PC-3 (cell line): ENCODE measurements at regions not wholly inside any gene's neighbourhood (a gene's known extent, or its start where the extent isn't known, plus 50 kb on each side); places are given as distances from the start of the nearest gene placed in this dataset.

Experiments used
- ATAC-seq: fragments of 200-7000 bp; cut with Tn5 transposase; 2 replicates; pipeline ENCODE4 v1.9.1; 2020; ENCODE audit warnings: mild to moderate bottlenecking, moderate library complexity
- BruUV-seq: library from RNA; stranded (reverse); fragments of 400-500 nt; replicated peaks from 2 replicates; lab custom pipeline; 2021; lab: Mats Ljungman, UMichigan
- CTCF ChIA-PET: fragments of 300-600 bp; sonication (Branson Sonifier 250); formaldehyde crosslinking; loops from one replicate; lab custom pipeline; 2022; ENCODE audit warnings: antibody characterized with exemption; lab: Charles Lee
- POLR2A ChIA-PET: fragments of 300-600 bp; sonication (Branson Sonifier 250); formaldehyde crosslinking; loops from one replicate; lab custom pipeline; 2022; ENCODE audit warnings: antibody characterized with exemption; ENCODE audit not compliant: unreplicated experiment; lab: Charles Lee
- DNase-seq: peaks from one replicate; pipeline ENCODE4 v3.0.0-alpha.2; 2015
- H2AFZ ChIP-seq: fragments of 300-600 bp; sonication (generic); 2 replicates; pipeline ENCODE4 v1.6.0; 2016; ENCODE audit warnings: antibody characterized with exemption, low read length
- H3F3A ChIP-seq: fragments of 300-600 bp; sonication (generic); one replicate; pipeline ENCODE4 v1.6.0; 2017; ENCODE audit warnings: antibody characterized with exemption, low read length, control low read depth, mild to moderate bottlenecking; ENCODE audit not compliant: unreplicated experiment
- H3K27ac ChIP-seq: fragments of 300-600 bp; sonication (generic); 2 replicates; pipeline ENCODE4 v1.5.1; 2016; ENCODE audit warnings: mild to moderate bottlenecking, low read length
- H3K27me3 ChIP-seq: fragments of 300-600 bp; sonication (generic); 2 replicates; pipeline ENCODE4 v1.6.1; 2016; ENCODE audit warnings: low read length, mixed read lengths
- H3K36me3 ChIP-seq: fragments of 300-600 bp; sonication (generic); 2 replicates; pipeline ENCODE4 v1.6.1; 2016; ENCODE audit warnings: low read depth, mixed run types, low read length, mixed read lengths
- H3K4me1 ChIP-seq: fragments of 300-600 bp; sonication (generic); 2 replicates; pipeline ENCODE4 v1.5.1; 2016; ENCODE audit warnings: low read length; ENCODE audit not compliant: insufficient read depth
- H3K4me2 ChIP-seq: fragments of 300-600 bp; sonication (generic); 2 replicates; pipeline ENCODE4 v1.6.0; 2016; ENCODE audit warnings: low read length
- H3K4me3 ChIP-seq: fragments of 300-600 bp; sonication (generic); 2 replicates; pipeline ENCODE4 v1.5.1; 2016; ENCODE audit warnings: mild to moderate bottlenecking, low read length, mixed read lengths
- H3K79me2 ChIP-seq: fragments of 300-600 bp; sonication (generic); 2 replicates; pipeline ENCODE4 v1.6.1; 2017; ENCODE audit warnings: low read length, mixed read lengths
- H3K9ac ChIP-seq: fragments of 300-600 bp; sonication (generic); 2 replicates; pipeline ENCODE4 v1.6.0; 2016; ENCODE audit warnings: mild to moderate bottlenecking, low read length
- H3K9me2 ChIP-seq: fragments of 300-600 bp; sonication (generic); replicated peaks from 2 replicates; pipeline ENCODE4 v1.6.1; 2016; ENCODE audit warnings: mixed run types, low read length, mixed read lengths
- H3K9me3 ChIP-seq: fragments of 300-600 bp; sonication (generic); 2 replicates; pipeline ENCODE4 v1.6.1; 2016; ENCODE audit warnings: low read length, mixed read lengths
- H4K20me1 ChIP-seq: fragments of 300-600 bp; sonication (generic); 2 replicates; pipeline ENCODE4 v1.6.1; 2016; ENCODE audit warnings: low read length, mixed read lengths
- EZH2 ChIP-seq: fragments of 300-600 bp; sonication (generic); IDR thresholded peaks from one replicate; pipeline ENCODE4 v1.6.1; 2017; ENCODE audit warnings: antibody characterized with exemption, mild to moderate bottlenecking, low read length; ENCODE audit not compliant: unreplicated experiment
- EZH2phosphoT487 ChIP-seq: fragments of 300-600 bp; sonication (generic); IDR thresholded peaks from 2 replicates; pipeline ENCODE4 v1.6.1; 2018; ENCODE audit warnings: mild to moderate bottlenecking, antibody characterized with exemption, low read length, borderline replicate concordance
- intact Hi-C: fragments of 100-400 bp; cut with micrococcal nuclease; formaldehyde crosslinking; loops from 2 replicates; pipeline ENCODE4 v1.9.0; 2023
- TF ChIP-seq, protein P1 (sequence below): fragments of 300-600 bp; sonication (generic); conservative IDR thresholded peaks from 2 replicates; pipeline ENCODE4 v1.5.1; 2017; ENCODE audit warnings: antibody characterized with exemption, low read depth, mild to moderate bottlenecking, low read length

- no peak overlapping the region; the same call in 1 of the 2 replicates for H3K4me3 ChIP-seq
- H3K27ac ChIP-seq, result no peak overlapping the region
- H3K27me3 ChIP-seq, result peaks cover 69% of the 10 kb centered on the region
- DNase-seq (no peak), ATAC-seq (no peak)
- no peak overlapping the region for H3K4me2 ChIP-seq
- intact Hi-C loops, result no loop called here
- no peak overlapping the region for H2AFZ ChIP-seq
- ChIA-PET POLR2A (no interaction called here), CTCF (no interaction called here)
- H3K36me3 ChIP-seq, result no peaks in the 10 kb centered on the region
- H3F3A ChIP-seq, result no peaks in the 10 kb centered on the region
- TF ChIP-seq, protein P1, sequence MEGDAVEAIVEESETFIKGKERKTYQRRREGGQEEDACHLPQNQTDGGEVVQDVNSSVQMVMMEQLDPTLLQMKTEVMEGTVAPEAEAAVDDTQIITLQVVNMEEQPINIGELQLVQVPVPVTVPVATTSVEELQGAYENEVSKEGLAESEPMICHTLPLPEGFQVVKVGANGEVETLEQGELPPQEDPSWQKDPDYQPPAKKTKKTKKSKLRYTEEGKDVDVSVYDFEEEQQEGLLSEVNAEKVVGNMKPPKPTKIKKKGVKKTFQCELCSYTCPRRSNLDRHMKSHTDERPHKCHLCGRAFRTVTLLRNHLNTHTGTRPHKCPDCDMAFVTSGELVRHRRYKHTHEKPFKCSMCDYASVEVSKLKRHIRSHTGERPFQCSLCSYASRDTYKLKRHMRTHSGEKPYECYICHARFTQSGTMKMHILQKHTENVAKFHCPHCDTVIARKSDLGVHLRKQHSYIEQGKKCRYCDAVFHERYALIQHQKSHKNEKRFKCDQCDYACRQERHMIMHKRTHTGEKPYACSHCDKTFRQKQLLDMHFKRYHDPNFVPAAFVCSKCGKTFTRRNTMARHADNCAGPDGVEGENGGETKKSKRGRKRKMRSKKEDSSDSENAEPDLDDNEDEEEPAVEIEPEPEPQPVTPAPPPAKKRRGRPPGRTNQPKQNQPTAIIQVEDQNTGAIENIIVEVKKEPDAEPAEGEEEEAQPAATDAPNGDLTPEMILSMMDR, result no peak
- TF ChIP-seq EZH2phosphoT487 (no peak), EZH2 (no peak)
- BruUV-seq, result no TSS peak
- no peaks in the 10 kb centered on the region for H3K79me2 ChIP-seq
- H4K20me1 ChIP-seq, result no peaks in the 10 kb centered on the region
- no peaks in the 10 kb centered on the region for H3K4me1 ChIP-seq
- no peaks in the 10 kb centered on the region for H3K9me3 ChIP-seq
- no peaks in the 10 kb centered on the region for H3K9me2 ChIP-seq
- no peak overlapping the region for H3K9ac ChIP-seq
Measured at GRCh38 chr18:76208678-76209306, 286.2 kb downstream of the ZNF516 start.

DNA sequence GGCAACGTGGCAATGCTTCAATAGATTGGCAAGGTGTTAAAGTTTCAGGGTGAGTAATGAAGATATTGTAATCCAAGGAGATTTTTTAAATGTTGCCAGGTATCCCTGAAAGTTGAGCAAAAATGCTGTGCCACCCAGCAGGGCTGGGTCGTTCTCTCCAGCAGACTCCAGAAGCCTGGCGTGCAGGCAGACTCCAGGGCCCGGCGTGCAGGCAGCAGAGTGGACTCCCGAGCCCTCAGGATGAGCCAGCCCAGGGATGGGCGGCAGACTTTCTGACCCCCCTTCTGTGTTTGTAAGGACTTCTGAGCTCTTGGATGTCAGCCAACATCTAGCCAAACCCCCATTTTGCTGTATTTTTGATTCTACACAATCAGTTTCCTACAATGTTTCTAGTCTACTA, 289.1 kb downstream of the ZNF516 start:
- intact Hi-C loops, result no loop called here
- no peak for DNase-seq
- Histone ChIP-seq H3K4me3 (no peak overlapping the region), H3K9me2 (no peaks in the 10 kb centered on the region), H4K20me1 (no peaks in the 10 kb centered on the region), H3K9ac (no peak overlapping the region), H3K9me3 (0 out of 2 replicates have a peak, but pooled peaks cover 3% of the 10 kb centered on the region), H3K36me3 (no peaks in the 10 kb centered on the region), H3K27ac (no peak overlapping the region), H3K27me3 (peaks cover 83% of the 10 kb centered on the region), H2AFZ (no peak overlapping the region), H3K4me2 (no peak overlapping the region), H3F3A (no peaks in the 10 kb centered on the region), H3K4me1 (no peaks in the 10 kb centered on the region), H3K79me2 (no peaks in the 10 kb centered on the region)
- ATAC-seq, result no peak
- BruUV-seq, result no TSS peak
- TF ChIP-seq EZH2 (no peak), EZH2phosphoT487 (no peak)
- TF ChIP-seq, protein P1, result no peak
- CTCF ChIA-PET, result no interaction called here
- POLR2A ChIA-PET, result no interaction called here

DNA sequence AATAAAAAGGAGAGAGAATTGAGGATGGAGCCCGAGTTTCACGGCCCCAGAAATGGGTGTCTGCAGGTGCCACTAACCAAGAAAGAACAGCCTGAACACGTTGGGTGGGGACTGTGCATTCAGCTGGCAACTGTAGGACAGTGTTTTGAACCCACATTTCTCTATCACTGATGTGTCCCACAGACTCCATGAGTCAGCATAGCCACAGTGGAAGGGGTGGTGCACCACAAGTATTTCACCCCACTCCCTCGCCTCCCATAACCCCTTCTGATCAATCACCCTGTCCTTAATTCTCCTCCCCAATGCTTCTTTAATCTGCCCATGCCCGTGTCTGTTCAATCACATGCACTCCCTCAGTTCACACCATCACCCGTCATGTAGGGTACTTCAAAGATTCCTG, 291.5 kb downstream of the ZNF516 start:
- BruUV-seq, result no TSS peak
- no peak for DNase-seq
- H3K79me2 ChIP-seq, result no peaks in the 10 kb centered on the region

More for the DNA sequence above, 291.5 kb downstream of the ZNF516 start:
- Histone ChIP-seq H3K4me2 (no peak overlapping the region), H3K27me3 (peaks cover 76% of the 10 kb centered on the region), H3K36me3 (no peaks in the 10 kb centered on the region), H3K4me1 (no peaks in the 10 kb centered on the region), H3K4me3 (no peak overlapping the region), H2AFZ (no peak overlapping the region), H3K9ac (no peak overlapping the region), H3K27ac (no peak overlapping the region), H3F3A (no peaks in the 10 kb centered on the region), H3K9me2 (no peaks in the 10 kb centered on the region), H4K20me1 (no peaks in the 10 kb centered on the region), H3K9me3 (0 out of 2 replicates have a peak, but pooled peaks cover 3% of the 10 kb centered on the region)
- CTCF ChIA-PET, result no interaction called here
- ATAC-seq, result no peak
- intact Hi-C loops, result no loop called here
- TF ChIP-seq EZH2phosphoT487 (no peak), EZH2 (no peak)
- TF ChIP-seq, protein P1, result no peak
- POLR2A ChIA-PET, result no interaction called here
